HG03039 (cell line): ENCODE measurements at regions not wholly inside any gene's neighbourhood (a gene's known extent, or its start where the extent isn't known, plus 50 kb on each side); places are given as distances from the start of the nearest gene placed in this dataset.
A peak's percentile ranks its signal among the peaks of the same experiment; 100 is the strongest.

Experiments used
- ATAC-seq: cut with Tn5 transposase; IDR thresholded peaks from one replicate; pipeline ENCODE4 v1.9.1; 2021; ENCODE audit warnings: mild to moderate bottlenecking, moderate library complexity; ENCODE audit not compliant: unreplicated experiment

DNA sequence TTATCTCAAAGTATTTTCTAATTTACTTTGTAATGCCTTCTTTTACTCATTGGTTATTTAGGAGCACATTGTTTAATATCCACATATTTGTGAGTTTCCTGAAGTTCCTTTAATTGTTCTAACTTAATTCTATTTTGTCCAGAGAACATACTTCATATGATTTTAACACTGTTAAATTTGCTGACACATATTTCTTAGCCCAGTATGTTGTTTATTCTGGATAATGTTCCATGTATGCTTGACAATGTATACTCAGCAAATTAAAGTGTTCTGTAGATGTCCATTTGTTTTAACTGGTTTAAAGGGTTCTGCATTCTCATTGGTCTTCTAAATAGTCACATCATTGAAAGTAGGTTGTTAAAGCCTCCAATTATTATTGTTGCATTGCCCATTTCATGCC lies 643.7 kb upstream of the NR5A2 start:
- no peak for ATAC-seq

DNA sequence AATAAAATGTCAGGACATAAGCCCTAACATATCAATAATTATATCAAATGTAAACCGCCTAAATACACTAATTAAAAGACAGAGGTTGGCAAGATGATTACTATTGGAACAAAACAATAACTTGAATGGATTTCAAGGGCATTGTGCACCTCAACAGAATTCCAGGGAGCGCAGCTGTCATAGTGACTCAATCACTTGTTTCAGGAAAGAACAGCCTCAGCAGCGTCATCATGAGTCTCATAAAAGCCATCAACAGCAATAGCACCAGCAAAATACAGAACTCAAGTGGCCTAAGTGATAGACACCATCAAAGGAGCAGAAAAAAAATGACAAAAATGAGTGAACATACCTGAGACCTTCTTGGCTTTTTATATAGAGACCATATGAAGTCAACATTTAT lies 632.7 kb upstream of the NR5A2 start:
- no peak for ATAC-seq

DNA sequence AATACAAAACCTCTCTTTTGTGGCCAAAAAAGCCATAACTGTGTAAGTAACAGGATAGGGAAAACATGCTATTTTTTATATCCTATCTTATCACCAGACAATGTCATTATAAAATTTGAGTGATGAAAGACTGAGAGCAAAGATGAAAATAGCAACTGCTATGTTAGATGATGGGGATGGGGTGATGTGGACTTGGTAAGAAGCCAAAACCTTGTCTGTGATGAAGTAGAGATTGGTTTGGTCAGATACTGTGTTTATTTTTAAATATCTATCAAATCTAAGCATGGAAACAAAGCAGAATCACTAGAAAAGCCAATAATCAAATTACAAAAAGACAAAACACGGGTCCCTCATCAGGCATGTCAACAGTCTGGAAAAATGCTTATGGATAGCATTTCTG lies 631.1 kb upstream of the NR5A2 start:
- no peak for ATAC-seq

DNA sequence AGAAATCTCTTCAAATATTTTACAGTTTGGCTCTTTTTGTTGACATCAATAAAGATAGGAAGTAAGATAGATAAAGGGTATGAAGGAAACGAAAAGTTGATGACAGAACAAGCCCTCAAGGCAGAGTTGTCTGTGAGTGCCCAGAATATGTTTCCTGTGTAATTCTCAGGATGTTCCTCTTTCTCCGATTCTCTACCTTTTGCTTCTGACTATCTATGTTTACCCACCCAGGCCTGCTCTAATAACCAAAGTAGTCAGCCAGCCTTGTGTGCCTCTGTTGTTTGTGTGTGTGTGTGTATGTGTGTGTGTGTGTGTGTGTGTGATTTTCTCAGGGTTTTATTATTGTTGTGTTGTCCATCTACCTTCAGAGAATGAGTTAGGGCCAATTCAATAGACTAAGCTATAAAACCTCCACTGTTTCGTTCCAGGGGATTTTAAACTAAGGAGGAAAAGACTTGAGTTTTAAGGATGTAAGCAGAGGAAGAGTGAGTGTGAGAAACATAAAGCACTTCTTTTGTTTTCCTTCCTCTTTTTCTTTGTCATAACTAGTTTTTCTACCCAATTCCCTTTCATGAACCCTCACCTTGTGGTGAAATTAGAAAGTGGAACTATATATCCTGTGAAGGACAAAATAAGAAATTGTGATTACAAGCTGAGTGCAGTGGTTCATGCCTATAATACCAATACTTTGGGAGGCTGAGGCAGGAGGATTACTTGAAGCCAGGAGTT lies 627.4 kb upstream of the NR5A2 start:
- peak; percentile 73 for ATAC-seq

DNA sequence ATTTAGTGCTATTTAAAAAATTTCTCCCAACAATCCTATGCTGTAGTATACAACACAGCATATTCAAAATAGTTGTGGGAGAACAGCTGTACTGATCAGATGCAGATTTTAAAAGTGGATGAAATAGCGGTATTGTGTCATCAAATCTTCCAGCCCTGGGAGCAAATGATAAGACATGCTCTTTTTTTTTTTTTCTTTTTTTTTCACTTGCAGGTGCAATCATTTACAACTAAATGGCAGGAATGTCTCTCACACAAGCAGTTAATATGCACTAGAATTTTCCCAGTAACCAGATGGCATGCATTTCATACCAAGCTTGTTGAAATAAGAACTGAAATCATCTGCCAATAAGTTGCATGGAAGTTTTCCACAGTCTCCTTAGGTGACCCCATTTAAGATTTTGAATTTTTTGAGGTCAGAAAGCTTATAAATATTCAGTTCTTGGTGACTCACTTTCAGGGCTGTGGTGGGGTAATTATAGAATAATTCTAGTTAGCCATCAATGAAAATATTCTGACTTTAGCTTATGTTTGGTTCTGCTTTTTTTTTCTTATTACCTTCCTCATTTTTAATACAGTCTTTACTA lies 623.9 kb upstream of the NR5A2 start:
- no peak for ATAC-seq

DNA sequence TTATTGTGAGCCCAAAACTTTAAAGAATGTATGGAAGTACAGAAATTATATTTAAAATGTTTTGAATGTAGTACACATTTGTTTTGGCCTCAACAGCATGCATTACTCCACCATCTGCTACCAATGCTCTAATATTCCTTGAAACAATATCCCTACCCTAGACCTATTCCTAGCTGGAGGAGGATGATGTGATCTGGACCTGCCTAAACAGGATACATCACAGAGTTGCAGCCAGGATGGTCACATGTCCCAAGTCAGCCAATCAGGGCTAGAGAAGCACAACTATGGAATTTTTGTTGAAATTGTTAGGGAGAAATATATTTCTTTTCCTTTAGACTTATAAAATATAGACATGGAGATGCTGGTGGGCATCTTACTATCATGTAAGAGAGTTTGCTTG lies 623.3 kb upstream of the NR5A2 start:
- ATAC-seq: no peak

DNA sequence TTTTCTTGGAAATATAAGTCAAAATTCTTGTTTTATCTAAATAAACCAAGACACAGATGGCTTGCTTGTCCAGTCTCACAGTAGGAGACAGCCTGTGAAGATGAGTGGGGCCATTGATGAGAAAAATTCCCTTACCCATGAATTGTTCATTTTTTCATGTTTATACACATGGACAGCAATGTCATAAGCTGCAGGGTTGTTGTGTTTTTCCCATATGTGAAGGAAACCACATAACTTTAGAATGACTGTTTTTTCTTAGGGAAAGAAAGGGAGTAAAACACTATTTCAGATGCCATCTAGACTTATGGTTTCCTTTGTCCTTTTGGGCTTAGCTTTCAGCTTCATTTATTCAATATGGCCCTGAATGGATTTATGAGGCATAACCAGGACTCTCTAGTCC lies 622.5 kb upstream of the NR5A2 start:
- no peak for ATAC-seq

DNA sequence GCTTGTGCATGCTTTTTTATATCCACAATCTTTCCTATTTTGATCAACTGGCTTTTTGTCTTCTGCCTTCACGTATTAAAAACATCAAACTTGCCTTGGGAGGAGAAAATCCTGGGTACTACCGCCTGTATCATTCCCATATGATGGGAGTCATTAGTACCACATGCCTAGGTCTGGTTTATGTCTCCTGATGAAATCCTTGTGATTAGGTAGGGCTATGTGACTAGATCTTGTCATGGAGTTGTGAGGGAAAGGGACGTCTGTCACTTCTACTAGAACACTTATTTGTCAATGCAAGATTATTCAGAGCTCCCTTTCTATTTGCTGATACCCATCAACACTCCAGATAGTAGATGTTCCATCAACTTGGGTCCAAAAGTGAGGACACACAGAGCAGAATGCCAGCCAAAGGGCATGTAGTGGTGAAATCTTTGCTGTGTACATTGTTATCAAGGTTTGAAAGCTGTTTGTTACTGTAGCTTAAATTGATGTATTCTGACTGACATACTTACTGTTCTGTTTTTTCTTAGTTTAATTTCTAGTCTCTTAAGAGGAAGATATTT lies 621.8 kb upstream of the NR5A2 start:
- no peak for ATAC-seq

DNA sequence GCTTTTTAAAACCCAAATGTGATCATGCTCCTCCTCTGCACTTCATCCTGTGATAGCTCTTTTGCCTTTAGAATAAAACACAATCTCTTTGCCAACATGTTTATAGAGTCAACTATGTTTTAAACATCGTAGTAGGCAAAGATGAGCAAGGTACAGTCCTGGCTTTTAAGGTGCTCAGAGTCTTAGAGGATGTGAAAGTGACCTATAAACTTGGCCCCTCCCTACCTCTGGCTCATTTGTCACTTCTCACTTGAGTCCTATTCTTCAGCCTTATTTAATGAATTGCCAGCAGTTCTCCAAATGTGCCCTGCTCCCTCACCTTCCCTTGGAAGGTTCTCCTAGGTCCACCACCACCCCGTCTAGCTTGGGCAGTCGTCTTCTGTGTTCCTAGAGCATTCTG lies 617.0 kb upstream of the NR5A2 start:
- no peak for ATAC-seq

DNA sequence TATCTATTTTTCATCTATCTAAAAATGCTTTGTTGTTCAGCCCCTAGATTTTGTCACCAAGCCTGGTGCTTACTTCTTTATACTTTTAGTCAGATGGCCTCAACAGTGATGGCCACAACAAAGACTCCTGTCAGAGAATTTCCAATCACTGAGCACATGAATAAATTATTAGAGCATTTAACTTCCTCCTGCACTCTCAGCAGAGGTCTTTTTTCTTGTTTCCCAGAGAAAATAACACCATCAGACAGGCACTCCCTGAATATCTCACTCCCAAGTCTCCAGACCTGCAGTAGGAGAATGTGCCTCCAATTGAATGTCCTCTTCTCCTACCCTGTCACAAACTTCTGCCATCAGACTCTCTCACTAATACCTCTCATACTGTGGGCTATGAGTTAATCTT lies 616.0 kb upstream of the NR5A2 start:
- no peak for ATAC-seq

DNA sequence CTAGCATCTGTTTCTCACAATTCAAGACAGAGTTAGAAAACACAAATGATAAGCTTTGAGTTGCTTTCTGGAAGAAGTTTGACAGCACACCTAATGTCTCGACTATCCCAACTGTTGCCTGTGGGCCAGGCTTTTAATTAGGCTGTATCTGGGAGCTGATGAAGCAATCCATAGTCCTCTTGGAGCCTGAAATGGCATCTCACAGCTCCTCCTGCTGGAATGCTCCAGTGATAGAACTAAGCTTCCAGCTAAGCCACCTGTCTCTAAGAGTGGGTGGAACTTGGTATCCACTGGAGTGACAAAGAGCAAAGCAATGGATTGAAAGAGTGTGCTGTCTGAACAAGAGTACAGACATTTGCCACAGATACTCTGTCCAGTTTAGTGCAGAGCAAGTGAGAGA lies 605.3 kb upstream of the NR5A2 start:
- no peak for ATAC-seq

DNA sequence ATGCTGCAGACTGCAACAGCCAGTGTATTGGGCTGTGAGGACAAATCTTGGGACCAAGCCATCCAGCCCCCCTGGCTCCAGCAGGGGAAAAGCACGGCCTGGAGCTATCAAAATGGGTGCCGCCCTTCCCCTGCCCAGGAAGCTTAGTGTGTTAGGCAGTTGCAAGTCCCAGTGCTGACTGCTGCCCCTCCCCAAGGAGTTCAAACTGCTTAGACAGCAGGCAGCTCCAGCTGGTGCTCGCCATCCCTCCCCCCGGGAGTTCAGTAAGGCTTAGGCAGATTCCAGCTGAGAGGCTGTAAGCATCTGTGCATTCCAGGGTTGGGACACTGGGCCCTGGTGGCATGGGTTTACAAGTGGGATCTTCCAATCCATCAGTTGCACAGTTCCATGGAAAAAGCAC lies 579.6 kb upstream of the NR5A2 start:
- no peak for ATAC-seq

DNA sequence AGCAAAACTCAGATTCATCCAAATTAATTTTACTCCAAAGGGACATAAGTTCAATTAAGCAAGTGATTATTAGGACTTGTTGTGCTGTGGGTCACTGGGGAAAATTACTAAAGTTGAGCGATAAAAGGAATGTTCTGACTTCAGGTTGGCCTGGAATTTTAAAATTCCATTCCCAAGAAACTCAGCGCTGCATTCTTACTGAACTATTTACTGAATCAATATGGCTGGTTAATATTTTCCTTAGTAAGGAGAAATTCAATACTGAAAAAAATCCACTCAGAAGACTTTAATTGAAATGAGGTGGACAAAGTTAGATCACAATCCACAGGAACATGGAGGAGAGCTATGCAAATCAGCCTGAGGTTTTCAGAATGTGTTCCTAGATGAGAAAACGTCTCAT lies 578.9 kb upstream of the NR5A2 start:
- ATAC-seq: no peak

DNA sequence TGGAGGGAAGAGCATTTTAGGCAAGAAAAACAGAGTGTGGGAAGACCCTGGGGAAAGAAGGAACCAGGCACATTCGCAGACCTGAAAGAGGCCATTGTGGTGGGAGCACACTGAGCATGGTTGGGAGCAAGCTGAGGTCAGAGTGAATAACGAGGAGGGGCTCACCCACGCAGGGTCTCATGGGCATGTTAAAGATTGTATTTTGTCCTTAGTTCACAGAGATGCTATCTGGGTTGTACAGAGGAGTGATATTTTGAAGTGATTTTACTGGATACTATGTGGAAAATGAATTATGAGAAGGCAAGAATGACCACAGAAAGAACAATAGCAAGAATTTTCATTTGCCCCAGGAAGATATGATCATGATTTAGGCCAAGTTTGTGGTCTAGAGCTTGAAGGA lies 578.3 kb upstream of the NR5A2 start:
- no peak for ATAC-seq

DNA sequence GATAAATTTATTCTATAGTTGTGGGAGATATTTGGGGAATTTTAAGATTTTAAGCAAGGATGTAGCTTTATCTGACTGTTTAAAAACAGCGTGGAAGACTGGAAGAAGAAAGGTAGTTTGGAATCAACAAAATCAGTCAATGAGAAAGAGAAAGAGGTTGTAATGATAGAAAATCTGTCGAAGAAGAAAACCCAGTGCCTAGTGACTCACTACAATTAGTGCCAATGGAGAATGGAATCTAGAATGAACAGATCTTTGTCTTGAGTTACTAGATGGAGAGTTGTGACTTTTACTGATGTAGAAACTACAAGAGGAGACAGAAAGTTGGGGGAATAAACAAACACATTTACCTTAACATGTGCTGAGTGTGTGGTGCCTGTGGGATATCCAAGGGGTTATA lies 577.8 kb upstream of the NR5A2 start:
- ATAC-seq: no peak

DNA sequence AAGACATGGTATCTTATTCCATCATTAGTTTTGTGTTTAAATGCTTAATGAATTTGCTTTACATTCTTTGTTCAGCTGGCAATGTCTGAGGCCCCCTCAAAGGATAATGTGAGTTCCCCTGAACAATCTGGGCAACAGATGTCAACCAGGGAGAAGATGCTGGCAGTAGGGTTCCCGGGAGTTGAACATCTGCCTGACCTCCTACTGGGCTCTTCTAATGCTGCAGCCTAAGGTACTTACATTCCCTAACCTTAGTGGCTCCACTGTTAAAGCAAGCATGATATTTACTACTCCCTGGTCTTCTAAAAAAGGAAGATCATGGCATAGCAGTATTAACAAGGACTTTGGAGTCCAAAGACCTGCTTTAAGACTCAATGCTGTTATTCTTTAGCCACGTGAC lies 574.9 kb upstream of the NR5A2 start:
- ATAC-seq: no peak

DNA sequence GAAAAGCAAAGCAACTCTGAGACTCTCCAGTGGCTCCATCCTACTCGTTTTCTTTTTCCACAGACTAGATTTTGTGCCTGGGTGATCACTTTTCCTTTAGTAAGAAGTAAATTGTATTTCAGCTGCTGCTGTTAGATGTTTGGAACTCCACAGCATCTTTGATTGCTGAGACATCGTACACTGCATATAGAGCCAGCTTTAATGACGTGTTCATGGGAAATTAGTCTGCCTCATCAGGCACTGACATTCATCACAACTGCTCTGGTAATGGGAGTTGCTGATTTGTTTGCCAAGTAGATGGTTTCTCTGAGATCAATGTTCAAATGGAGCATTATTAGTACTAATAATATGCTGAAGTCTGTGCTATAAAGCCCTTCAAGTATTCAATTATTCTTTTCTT lies 573.8 kb upstream of the NR5A2 start:
- no peak for ATAC-seq

DNA sequence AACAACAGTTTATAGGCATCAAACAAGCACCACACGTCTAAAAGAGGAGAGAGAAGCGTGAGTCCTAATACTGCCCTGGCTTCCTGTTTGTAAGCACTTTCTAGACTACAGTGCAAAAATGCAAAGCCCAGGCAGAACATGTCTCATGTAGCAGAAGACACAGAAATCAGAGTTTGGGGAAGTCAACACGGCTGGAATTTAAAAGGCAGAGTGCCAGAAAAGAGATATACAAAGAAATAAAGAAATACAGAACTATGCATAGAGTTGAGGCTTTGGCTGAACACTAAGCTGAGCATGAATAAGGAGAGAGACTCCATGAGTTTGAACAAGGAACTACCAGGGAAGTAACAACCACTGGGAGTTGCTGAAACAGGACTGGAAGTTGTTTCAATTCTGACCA lies 566.6 kb upstream of the NR5A2 start:
- no peak for ATAC-seq

DNA sequence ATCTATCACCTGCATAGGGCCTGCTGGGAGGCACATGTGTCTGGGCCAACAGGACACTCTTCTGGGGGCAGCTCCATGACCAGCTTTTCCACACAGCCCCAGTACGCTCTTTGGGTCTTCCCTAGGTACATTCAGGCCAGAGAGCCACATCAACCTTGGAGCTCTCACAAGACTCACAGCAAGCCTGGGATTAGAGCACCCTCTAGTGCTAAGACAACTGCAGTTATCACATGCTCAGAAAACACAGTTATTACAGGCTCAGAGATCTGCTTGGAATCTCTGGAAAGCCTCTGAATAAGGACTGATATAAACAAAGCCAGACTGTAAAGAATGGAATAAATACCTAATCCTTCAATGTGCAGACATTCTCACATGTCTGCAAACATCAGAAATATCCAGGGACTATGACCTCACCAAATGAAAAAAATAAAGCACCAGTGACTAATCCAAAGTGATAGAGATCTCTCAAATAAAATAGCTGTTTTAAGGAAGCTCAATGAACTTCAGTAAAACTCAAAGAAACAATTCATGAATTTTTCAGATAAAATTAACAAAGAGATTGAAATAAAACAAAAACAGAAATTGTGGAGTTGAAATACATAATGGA lies 563.9 kb upstream of the NR5A2 start:
- no peak for ATAC-seq

DNA sequence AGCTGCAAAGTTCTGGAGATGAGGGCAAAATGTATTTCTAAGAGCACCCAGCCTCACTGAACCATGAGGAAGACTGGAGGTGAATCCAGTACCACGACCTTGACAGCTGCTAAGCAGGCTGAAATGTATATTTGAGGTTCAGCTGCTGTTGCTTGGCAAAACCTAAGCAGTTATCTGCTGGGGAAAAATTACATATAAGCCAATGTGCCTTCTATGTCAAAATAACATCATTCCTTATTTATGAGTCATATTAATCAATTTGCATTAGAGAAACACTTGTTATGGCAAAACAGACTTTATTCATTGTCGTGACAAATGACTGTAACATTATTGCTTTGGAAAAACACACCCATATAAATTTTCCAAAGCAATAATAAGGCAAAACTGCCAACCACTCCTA lies 560.5 kb upstream of the NR5A2 start:
- ATAC-seq: no peak

DNA sequence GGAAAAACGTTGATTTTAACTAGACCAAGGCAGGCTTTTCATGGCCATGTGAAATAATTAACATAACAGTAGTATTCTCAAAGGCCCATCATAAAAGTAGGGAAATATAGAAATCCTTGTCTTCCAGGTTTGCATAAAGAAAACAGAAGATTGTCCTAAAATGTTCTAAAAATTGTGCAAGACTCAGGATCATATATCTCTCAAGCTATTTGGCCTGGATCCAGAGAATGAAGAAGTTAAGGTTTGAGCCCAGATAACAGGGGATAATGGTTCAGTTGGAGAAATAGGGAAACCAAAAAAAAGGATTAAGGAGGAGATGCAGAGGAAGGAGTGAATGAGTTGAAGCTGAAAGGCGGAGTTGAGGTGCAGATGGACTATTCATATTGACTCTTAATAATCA lies 555.5 kb upstream of the NR5A2 start:
- ATAC-seq: no peak

DNA sequence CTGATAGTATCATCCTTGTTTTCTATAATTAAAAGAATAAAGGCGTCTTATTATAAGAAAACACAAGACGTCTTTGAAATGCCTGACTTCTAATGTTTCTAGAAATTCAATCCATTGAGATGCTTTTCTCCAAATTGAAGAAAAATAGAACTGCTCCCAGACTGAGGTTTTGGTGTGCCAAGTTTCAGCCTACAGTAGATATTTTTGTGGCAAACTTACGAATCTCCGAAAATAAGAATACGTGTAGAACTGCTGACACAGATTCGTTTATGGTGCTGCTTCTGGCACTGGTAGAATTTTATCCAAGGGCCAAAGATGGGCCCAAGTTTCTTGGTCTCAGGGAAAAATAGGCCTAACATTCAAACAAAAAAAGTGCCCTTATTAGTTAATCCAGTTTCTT lies 554.5 kb upstream of the NR5A2 start:
- ATAC-seq: no peak
